BJ (cell line): ENCODE measurements at regions not wholly inside any gene's neighbourhood (a gene's known extent, or its start where the extent isn't known, plus 50 kb on each side); places are given as distances from the start of the nearest gene placed in this dataset.

Source experiments
- CTCF ChIA-PET: fragments of 350-600 bp; formaldehyde crosslinking; extraction: SDS; loops from one replicate; lab custom pipeline; 2021; ENCODE audit warnings: antibody characterized with exemption, inconsistent platforms; lab: Yijun Ruan, JAX
- POLR2A ChIA-PET: fragments of 300-600 bp; sonication (Branson Sonifier 250); formaldehyde crosslinking; extraction: SDS; loops from one replicate; lab custom pipeline; 2021; ENCODE audit warnings: antibody characterized with exemption; lab: Charles Lee
- DNase-seq: peaks from one replicate; pipeline ENCODE4 v3.0.0-alpha.2; 2011; ENCODE audit warnings: low read depth
- H3K27me3 ChIP-seq: 2 replicates; pipeline ENCODE4 v1.6.0; 2011; ENCODE audit warnings: low read length; ENCODE audit not compliant: control insufficient read depth, insufficient read depth
- H3K36me3 ChIP-seq: 2 replicates; pipeline ENCODE4 v1.5.1; 2011; ENCODE audit warnings: low read length; ENCODE audit not compliant: control insufficient read depth, insufficient read depth
- H3K4me3 ChIP-seq: 2 replicates; pipeline ENCODE4 v1.5.1; 2011; ENCODE audit warnings: low read depth, mild to moderate bottlenecking, control low read depth, low read length
- CTCF ChIP-seq: IDR thresholded peaks from 2 replicates; pipeline ENCODE4 v1.5.1; 2011; ENCODE audit warnings: low read depth, mild to moderate bottlenecking, control low read depth, inconsistent platforms, low read length, moderate library complexity; ENCODE audit not compliant: insufficient read depth

DNA sequence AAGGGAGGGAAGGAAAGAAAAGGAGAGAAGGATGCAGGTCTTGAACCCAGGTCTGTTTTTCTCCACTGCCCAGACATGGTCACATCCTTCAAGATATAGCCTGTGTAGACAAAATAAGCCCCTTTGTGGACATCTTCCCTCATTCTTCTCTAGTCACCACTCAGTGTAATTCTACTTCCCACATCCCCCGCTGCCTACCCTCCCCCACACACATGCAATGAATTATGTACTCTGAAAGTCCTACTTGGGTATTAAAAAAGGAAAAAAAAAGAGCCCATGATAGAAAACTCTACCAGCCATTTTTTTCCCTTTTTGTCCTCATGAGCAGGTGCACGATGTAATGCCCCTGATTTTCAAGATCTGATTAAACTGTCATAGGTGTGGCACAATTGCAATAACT, 346.0 kb downstream of the MN1 start:
- TF ChIP-seq CTCF, result no peak
- Histone ChIP-seq H3K27me3 (no peaks in the 10 kb centered on the region), H3K4me3 (no peak overlapping the region), H3K36me3 (no peaks in the 10 kb centered on the region)
- ChIA-PET POLR2A (no interaction called here), CTCF (no interaction called here)
- no peak for DNase-seq

DNA sequence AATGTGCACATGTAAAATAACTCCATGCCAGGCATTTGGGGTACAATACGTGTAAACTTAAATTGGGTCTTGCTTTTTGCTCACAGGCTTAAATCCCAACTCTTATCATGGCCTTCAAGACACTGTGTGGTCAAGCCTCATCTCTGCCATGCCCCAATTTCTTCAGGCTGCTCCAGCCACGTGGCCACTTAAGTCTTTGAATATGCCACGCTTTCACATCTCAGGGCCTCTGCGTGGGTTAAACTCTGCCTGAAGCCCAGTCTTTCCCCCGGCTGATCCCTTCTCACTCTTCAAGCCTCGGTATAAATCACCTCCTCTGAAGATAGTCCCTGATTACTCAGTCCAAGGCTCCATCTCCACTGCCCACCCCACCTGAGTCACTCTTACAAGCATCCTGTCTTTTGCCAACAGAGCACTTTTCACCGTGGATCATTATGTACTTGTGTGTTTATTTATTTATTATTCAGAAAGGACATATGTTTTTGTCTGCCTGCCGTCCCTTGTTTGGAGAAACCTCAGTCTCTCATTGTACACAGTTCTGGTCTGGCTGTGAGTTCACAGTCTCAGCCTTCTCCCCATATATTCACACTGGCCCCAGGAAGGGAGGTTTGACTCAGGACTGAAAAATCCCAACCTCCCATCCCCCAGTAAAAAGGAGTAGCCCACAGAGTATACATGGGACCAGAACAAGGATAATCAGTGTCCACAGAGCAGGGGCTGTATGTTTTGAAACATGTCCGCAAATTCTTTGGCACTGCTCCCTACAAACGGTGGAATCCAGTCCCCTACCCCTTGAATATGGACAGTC, 344.7 kb downstream of the MN1 start:
- TF ChIP-seq CTCF, result no peak
- ChIA-PET POLR2A (no interaction called here), CTCF (interaction anchor here (0.6 kb wide), 1 partner anchor 348 kb away, joined by 3 read pairs; no protein-coding TSS in a partner anchor)
- Histone ChIP-seq H3K36me3 (no peaks in the 10 kb centered on the region), H3K27me3 (no peaks in the 10 kb centered on the region), H3K4me3 (no peak overlapping the region)
- DNase-seq, result peak; percentile 81

DNA sequence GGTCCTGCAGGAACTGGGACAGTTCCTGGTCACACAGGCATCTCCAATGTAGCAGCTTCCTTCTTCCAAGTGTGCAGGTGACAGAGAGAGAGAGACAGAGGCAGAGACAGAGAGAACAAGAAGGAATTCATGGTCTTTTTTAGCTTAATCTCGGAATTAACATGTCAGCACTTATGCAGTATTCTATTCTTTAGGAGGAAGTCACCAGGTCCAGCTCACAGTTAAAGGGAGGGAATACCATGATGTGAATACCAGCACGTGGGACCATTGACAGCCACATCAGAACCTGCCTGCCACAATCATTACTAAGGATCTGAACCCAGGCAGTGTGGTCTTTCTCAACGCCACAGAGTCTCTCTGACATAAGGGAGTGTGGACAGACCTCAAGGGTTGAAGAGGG, 341.6 kb downstream of the MN1 start:
- no peaks in the 10 kb centered on the region for H3K27me3 ChIP-seq
- ChIA-PET CTCF (interaction anchor here (1.5 kb wide), 1 partner anchor 55 kb away, joined by 3 read pairs; no protein-coding TSS in a partner anchor), POLR2A (interaction anchor here (0.6 kb wide), 1 partner anchor 15 kb away, joined by 5 read pairs; no protein-coding TSS in a partner anchor)
- no peak for TF ChIP-seq CTCF
- DNase-seq, result no peak
- H3K36me3 ChIP-seq, result no peaks in the 10 kb centered on the region
- no peak overlapping the region for H3K4me3 ChIP-seq

GRCh38 chr22:27460591-27461347, 340.8 kb downstream of the MN1 start:
- no peaks in the 10 kb centered on the region for H3K36me3 ChIP-seq
- no peak for TF ChIP-seq CTCF
- no peak overlapping the region for H3K4me3 ChIP-seq
- H3K27me3 ChIP-seq, result no peaks in the 10 kb centered on the region
- ChIA-PET CTCF (interaction anchor here (0.6 to 1.5 kb wide), 3 partner anchors 13 to 419 kb away, joined by 3 read pairs; no protein-coding TSS in a partner anchor), POLR2A (interaction anchor here (0.6 to 0.8 kb wide), 2 partner anchors 13 to 14 kb away, joined by 5 read pairs; no protein-coding TSS in a partner anchor)
- DNase-seq, result peak; percentile 47

GRCh38 chr22:27461470-27461869, 340.1 kb downstream of the MN1 start:
- POLR2A ChIA-PET, result interaction anchor here (0.8 kb wide), 1 partner anchor 12 kb away, joined by 5 read pairs; no protein-coding TSS in a partner anchor
- no peak overlapping the region for H3K4me3 ChIP-seq
- no peak for TF ChIP-seq CTCF
- CTCF ChIA-PET, result interaction anchor here (1.3 kb wide), 1 partner anchor 13 kb away, joined by 3 read pairs; no protein-coding TSS in a partner anchor
- H3K27me3 ChIP-seq, result no peaks in the 10 kb centered on the region
- no peaks in the 10 kb centered on the region for H3K36me3 ChIP-seq
- peak; percentile 84 for DNase-seq
